Gastroesophageal sphincter (tissue), 4 donors: ENCODE measurements at regions not wholly inside any gene's neighbourhood (a gene's known extent, or its start where the extent isn't known, plus 50 kb on each side); places are given as distances from the start of the nearest gene placed in this dataset.
"Not testable (repeated sequence)": the region's sequence is repeated elsewhere in the genome, so short reads cannot be mapped to it uniquely, and the experiment has no call there.

Experiments
- ATAC-seq: fragments of 150-250 bp; one replicate; pipeline ENCODE4 v1.9.1; 2016; ENCODE audit warnings: mild to moderate bottlenecking, moderate library complexity
- H3K27ac ChIP-seq, 4 donors: fragments of 200-600 bp; sonication (generic) in 3 of 4; 1 replicate in 3 of 4; 2 replicates in 1 of 4; pipeline ENCODE4 v1.5.1; 2016 to 2019
- H3K27me3 ChIP-seq: fragments of 200-600 bp; sonication (generic); one replicate; pipeline ENCODE4 v1.5.1; 2019
- H3K36me3 ChIP-seq, 2 donors: fragments of 200-600 bp; sonication (generic); one replicate each; pipeline ENCODE4 v1.5.1; 2019; ENCODE audit warnings: control low read depth in 1 of 2
- H3K4me1 ChIP-seq, 3 donors: fragments of 200-600 bp; sonication (generic); 1 replicate in 2 of 3; 2 replicates in 1 of 3; pipeline ENCODE4 v1.5.1; 2016 to 2019; ENCODE audit warnings: control low read depth in 2 of 3
- H3K4me3 ChIP-seq, 2 donors: fragments of 200-600 bp; sonication (generic); one replicate each; pipeline ENCODE4 v1.5.1; 2019; ENCODE audit warnings: mild to moderate bottlenecking in 1 of 2, moderate library complexity in 1 of 2
- H3K9me3 ChIP-seq, 3 donors: fragments of 200-600 bp; sonication (generic); one replicate each; pipeline ENCODE4 v1.5.1; 2017 to 2019; ENCODE audit warnings: control low read depth in 2 of 3
- EP300 ChIP-seq: sonication (generic); formaldehyde crosslinking; IDR thresholded peaks from one replicate; pipeline ENCODE4 v1.6.1; 2017; ENCODE audit warnings: antibody characterized with exemption, mild to moderate bottlenecking
- POLR2A ChIP-seq, 2 donors: fragments of 450-650 bp; IDR thresholded peaks; one replicate each; pipeline ENCODE4 v1.6.1; 2017; ENCODE audit warnings: antibody characterized with exemption in 2 of 2, mild to moderate bottlenecking in 2 of 2, moderate library complexity in 1 of 2
- POLR2AphosphoS5 ChIP-seq: sonication (generic); formaldehyde crosslinking; IDR thresholded peaks from one replicate; pipeline ENCODE4 v1.6.1; 2017; ENCODE audit warnings: antibody characterized with exemption
- WGBS, 2 donors: methylation state at CpG; one replicate each; pipeline ENCODE4 v1.1.5; 2018; ENCODE audit warnings: low coverage in 1 of 2; 5-methylcytosine and 5-hydroxymethylcytosine counted together
- TF ChIP-seq, protein P1 (sequence below), 4 experiments: fragments of 200-600 bp in 2 of 4; fragments of 450-650 bp in 2 of 4; sonication (generic) in 1 of 4; IDR thresholded peaks; one replicate each; pipeline ENCODE4 v1.5.1; 2017 to 2019; ENCODE audit warnings: antibody characterized with exemption in 4 of 4, mild to moderate bottlenecking in 2 of 4, moderate library complexity in 2 of 4

DNA sequence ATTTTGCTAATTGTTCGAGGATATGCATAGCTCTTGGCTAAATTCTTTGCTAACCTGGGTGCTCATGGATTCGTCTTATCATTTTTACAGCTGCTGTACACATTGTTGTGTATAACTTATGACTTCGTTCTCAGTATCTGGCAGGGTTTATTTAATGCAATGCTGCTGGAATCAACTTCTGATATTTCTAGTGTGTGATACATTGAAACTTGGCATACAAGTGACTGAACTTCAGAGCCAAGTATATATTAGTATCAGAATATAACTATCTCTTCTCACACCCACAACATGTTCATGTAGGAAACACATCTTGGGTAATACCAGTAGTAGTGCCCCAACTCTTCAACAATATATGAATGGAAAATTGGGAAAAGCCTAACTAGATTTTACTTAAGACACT, 764.2 kb downstream of the TENT5A start:
- no peaks in the 10 kb centered on the region for H3K4me1 ChIP-seq
- no peaks in the 10 kb centered on the region for H3K36me3 ChIP-seq
- TF ChIP-seq POLR2AphosphoS5: no peak
- no peak for TF ChIP-seq EP300
- TF ChIP-seq, protein P1, sequence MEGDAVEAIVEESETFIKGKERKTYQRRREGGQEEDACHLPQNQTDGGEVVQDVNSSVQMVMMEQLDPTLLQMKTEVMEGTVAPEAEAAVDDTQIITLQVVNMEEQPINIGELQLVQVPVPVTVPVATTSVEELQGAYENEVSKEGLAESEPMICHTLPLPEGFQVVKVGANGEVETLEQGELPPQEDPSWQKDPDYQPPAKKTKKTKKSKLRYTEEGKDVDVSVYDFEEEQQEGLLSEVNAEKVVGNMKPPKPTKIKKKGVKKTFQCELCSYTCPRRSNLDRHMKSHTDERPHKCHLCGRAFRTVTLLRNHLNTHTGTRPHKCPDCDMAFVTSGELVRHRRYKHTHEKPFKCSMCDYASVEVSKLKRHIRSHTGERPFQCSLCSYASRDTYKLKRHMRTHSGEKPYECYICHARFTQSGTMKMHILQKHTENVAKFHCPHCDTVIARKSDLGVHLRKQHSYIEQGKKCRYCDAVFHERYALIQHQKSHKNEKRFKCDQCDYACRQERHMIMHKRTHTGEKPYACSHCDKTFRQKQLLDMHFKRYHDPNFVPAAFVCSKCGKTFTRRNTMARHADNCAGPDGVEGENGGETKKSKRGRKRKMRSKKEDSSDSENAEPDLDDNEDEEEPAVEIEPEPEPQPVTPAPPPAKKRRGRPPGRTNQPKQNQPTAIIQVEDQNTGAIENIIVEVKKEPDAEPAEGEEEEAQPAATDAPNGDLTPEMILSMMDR (IDR thresholded peaks at IDR 0.05): no peak
- no peak for TF ChIP-seq POLR2A (IDR thresholded peaks at IDR 0.05)
- peaks cover 0 to 9% (median 0%) of the 10 kb centered on the region in 3 donors for H3K9me3 ChIP-seq
- no peaks in the 10 kb centered on the region for H3K27me3 ChIP-seq
- no peak for ATAC-seq
- no peak overlapping the region for H3K27ac ChIP-seq
- WGBS, 2 donors: 44 to 52% methylated on average over 3 of the region's 3 CpGs
- no peak overlapping the region for H3K4me3 ChIP-seq

DNA sequence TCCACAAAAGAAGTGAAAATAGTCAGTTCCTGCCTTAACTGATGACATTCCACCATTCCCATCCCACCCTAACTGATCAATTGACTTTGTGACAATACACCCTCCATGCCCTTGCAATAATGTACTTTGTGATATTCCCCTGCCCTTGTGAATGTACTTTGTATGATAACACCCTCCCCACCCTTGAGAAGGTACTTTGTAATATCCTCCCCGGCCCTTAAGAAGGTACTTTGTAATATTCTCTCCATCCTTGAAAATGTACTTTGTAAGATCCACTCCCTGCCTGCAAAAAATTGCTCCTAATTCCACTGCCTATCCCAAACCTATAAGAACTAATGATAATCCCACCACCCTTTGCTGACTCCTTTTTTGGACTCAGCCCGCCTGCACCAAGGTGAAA, 771.3 kb downstream of the TENT5A start:
- ATAC-seq, H3K27me3 ChIP-seq, H3K9me3 ChIP-seq, H3K4me3 ChIP-seq, H3K4me1 ChIP-seq, H3K27ac ChIP-seq, H3K36me3 ChIP-seq: not testable (repeated sequence)
- WGBS, 2 donors: 100% methylated on average over 1 to 2 of the region's 2 CpGs

DNA sequence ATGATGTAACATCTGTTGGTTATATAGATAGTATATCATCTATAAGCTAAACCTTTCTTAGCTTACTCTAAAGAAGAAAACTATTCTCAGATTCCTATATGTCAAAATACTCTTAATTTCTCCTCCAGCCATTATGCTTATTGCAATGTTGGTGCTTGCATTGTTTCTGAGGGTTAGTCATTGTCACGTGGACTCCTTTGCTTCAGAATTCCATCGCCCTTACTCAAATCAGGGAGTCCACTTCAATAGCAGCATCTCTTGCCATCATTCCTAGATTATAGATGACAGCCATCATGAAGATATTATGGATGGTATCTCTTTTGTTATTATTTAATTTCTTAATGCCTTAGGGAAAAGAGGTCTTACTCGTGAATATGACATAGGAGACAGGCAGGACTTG, 776.1 kb downstream of the TENT5A start:
- no peak overlapping the region for H3K4me3 ChIP-seq
- no peak overlapping the region for H3K27ac ChIP-seq
- H3K36me3 ChIP-seq: no peaks in the 10 kb centered on the region
- TF ChIP-seq, protein P1 (IDR thresholded peaks at IDR 0.05): no peak
- no peak for TF ChIP-seq POLR2A (IDR thresholded peaks at IDR 0.05)
- no peak for TF ChIP-seq POLR2AphosphoS5
- no peak for TF ChIP-seq EP300
- no peaks in the 10 kb centered on the region for H3K9me3 ChIP-seq
- H3K4me1 ChIP-seq: no peaks in the 10 kb centered on the region
- no peak for ATAC-seq
- no peaks in the 10 kb centered on the region for H3K27me3 ChIP-seq
- 67 to 77% methylated on average over 1 to 3 of the region's 3 CpGs for WGBS, 2 donors

DNA sequence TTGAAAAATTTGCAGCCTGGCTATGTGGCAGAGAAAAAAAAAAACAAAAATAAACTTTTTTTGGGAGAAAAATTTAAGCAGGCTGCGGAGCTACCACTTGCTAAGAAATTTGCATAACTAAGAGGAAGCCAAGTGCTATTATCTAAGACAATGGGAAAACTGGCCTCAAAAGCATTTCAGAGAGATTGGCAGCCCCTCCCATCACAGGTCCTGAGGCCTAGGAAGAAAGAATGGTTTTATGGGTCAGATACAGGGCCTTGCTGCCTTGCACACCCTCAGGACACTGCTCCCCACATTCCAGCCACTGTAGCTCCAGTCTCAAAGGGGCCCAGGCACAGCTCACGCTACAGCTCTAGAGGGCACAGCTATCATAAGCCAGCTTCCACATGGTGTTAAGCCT, 777.9 kb downstream of the TENT5A start:
- no peak for ATAC-seq
- Histone ChIP-seq H3K27me3 (no peaks in the 10 kb centered on the region), H3K9me3 (no peaks in the 10 kb centered on the region), H3K27ac (no peak overlapping the region), H3K36me3 (no peaks in the 10 kb centered on the region), H3K4me3 (no peak overlapping the region), H3K4me1 (no peaks in the 10 kb centered on the region)
- no peak for TF ChIP-seq EP300
- TF ChIP-seq POLR2A (IDR thresholded peaks at IDR 0.05): no peak
- TF ChIP-seq, protein P1 (IDR thresholded peaks at IDR 0.05): no peak
- no peak for TF ChIP-seq POLR2AphosphoS5
- 89 to 100% methylated on average over 1 of the region's 2 CpGs for WGBS, 2 donors

DNA sequence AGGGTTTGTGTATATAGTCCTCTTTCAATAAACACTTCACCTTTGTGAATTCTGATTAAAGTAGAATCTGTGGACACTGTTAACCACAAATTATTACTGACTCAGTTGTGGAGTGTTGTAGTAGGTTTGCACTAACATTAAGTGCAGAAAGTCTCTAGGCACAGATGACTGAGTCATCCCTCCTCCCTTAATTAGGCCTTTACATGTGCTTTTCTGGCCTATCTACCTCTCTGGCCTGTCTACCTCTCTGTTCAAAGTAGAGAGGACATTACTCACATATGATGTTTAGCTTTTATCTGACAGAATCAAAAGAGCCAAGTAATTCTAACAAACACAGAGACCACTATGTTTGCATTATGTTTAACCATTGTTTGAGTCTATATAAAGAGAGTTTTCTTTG, 783.0 kb downstream of the TENT5A start:
- no peak overlapping the region for H3K27ac ChIP-seq
- H3K27me3 ChIP-seq: no peaks in the 10 kb centered on the region
- H3K36me3 ChIP-seq: no peaks in the 10 kb centered on the region
- TF ChIP-seq, protein P1 (IDR thresholded peaks at IDR 0.05): no peak
- no peak for TF ChIP-seq POLR2AphosphoS5
- H3K4me3 ChIP-seq: no peak overlapping the region
- ATAC-seq: no peak
- no peaks in the 10 kb centered on the region for H3K9me3 ChIP-seq
- no peaks in the 10 kb centered on the region for H3K4me1 ChIP-seq

DNA sequence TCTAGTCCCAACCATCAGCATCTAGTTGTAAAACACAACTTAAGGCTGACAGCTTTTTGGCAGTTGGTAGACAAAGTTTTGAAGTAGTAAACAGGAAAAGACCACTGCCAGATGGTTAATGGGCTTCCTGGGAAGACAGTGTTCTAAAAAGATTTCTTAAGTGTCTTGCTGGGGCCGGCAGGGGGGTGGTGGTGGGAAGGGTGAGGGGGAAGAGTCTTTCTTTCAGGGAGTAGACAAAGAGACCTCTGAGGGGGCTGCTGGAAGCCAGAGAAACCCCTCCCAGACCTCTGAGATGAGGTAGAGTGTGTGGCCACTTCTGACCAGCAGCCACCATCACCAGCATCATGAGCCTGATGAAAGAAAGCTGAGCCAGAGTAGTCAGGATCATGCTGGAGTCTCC, 784.9 kb downstream of the TENT5A start:
- TF ChIP-seq, protein P1 (IDR thresholded peaks at IDR 0.05): no peak
- no peak for TF ChIP-seq POLR2A (IDR thresholded peaks at IDR 0.05)
- no peak for TF ChIP-seq EP300
- TF ChIP-seq POLR2AphosphoS5: no peak
- no peak overlapping the region for H3K4me3 ChIP-seq
- ATAC-seq: no peak
- H3K27me3 ChIP-seq: no peaks in the 10 kb centered on the region
- H3K9me3 ChIP-seq: no peaks in the 10 kb centered on the region
- WGBS, 2 donors: 20% methylated on average over 1 of the region's 1 CpG; no CpG with 5 or more reads in 1 of the 2 donors
- no peak overlapping the region for H3K27ac ChIP-seq
- no peaks in the 10 kb centered on the region for H3K4me1 ChIP-seq
- no peaks in the 10 kb centered on the region for H3K36me3 ChIP-seq
